ENCODE measurements at regions not wholly inside any gene's neighbourhood (a gene's known extent, or its start where the extent isn't known, plus 50 kb on each side); places are given as distances from the start of the nearest gene placed in this dataset.

GRCh38 chr13:42409551-42409950, 137.6 kb downstream of the AKAP11 start:
- TF ChIP-seq GLIS3 (CRISPR knock-in tag; IDR thresholded peaks at IDR 0.05) (no peak), ZNF70 (CRISPR knock-in tag; IDR thresholded peaks at IDR 0.05) (no peak)

All from SK-N-SH treated with all-trans-retinoic acid at 6 μM for 48 hours (cell line).